OCI-LY1 (cell line): ENCODE measurements at regions not wholly inside any gene's neighbourhood (a gene's known extent, or its start where the extent isn't known, plus 50 kb on each side); places are given as distances from the start of the nearest gene placed in this dataset.

Experiments used
- EZH2 ChIP-seq: fragments of 200-600 bp; sonication (generic), shearing (Covaris generic); IDR thresholded peaks from 2 replicates; pipeline ENCODE4 v1.8.0; 2017; ENCODE audit warnings: borderline replicate concordance, mixed run types, mild to moderate bottlenecking, antibody characterized with exemption, low read length, moderate library complexity, mixed read lengths
- TF ChIP-seq, protein P1 (sequence below): fragments of 200-600 bp; sonication (generic), shearing (Covaris generic); IDR thresholded peaks from 2 replicates; pipeline ENCODE4 v1.5.1; 2017; ENCODE audit warnings: mild to moderate bottlenecking, antibody characterized with exemption, low read length, moderate library complexity, mixed read lengths

DNA sequence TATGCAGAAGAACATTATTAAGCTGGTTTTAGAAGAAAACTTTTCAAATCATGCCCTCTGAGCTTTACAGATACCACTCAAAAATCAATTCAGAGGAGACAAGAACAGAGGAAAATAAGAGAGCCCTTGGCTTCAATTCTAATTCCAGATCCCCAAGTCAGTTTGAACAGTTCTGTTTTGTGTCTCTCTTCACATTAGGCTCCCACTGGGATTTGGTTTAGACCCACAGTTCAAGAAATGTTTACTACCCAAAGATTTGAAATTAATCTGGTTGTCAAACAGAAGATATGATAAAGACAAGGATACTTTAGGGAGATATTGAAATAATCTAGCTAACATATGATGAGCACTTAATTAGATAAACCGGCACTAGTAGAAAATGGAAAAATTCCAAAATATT, 329.5 kb downstream of the RAD51AP2 start:
- TF ChIP-seq EZH2, result no peak
- TF ChIP-seq, protein P1, sequence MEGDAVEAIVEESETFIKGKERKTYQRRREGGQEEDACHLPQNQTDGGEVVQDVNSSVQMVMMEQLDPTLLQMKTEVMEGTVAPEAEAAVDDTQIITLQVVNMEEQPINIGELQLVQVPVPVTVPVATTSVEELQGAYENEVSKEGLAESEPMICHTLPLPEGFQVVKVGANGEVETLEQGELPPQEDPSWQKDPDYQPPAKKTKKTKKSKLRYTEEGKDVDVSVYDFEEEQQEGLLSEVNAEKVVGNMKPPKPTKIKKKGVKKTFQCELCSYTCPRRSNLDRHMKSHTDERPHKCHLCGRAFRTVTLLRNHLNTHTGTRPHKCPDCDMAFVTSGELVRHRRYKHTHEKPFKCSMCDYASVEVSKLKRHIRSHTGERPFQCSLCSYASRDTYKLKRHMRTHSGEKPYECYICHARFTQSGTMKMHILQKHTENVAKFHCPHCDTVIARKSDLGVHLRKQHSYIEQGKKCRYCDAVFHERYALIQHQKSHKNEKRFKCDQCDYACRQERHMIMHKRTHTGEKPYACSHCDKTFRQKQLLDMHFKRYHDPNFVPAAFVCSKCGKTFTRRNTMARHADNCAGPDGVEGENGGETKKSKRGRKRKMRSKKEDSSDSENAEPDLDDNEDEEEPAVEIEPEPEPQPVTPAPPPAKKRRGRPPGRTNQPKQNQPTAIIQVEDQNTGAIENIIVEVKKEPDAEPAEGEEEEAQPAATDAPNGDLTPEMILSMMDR, result no peak
